ENCODE measurements at regions not wholly inside any gene's neighbourhood (a gene's known extent, or its start where the extent isn't known, plus 50 kb on each side); places are given as distances from the start of the nearest gene placed in this dataset.

- no peak for TF ChIP-seq CTCF (IDR thresholded peaks at IDR 0.05)
- no peak for TF ChIP-seq POLR2A (IDR thresholded peaks at IDR 0.05)
- no peak for TF ChIP-seq POLR2AphosphoS5 (IDR thresholded peaks at IDR 0.05)
- no peak for TF ChIP-seq EP300 (IDR thresholded peaks at IDR 0.05; ENCODE audit: low read depth)
Observed at GRCh38 chr2:18860179-18860578, 270.8 kb upstream of the NT5C1B start.
